ENCODE measurements at regions not wholly inside any gene's neighbourhood (a gene's known extent, or its start where the extent isn't known, plus 50 kb on each side); places are given as distances from the start of the nearest gene placed in this dataset.
"Not testable (repeated sequence)": the region's sequence is repeated elsewhere in the genome, so short reads cannot be mapped to it uniquely, and the experiment has no call there.

- no peak for DNase-seq (ENCODE audit: low read depth)
- no peak for TF ChIP-seq CTCF (IDR thresholded peaks at IDR 0.05; ENCODE audit: low read depth, low read length, missing control alignments)
- H3K4me3 ChIP-seq (ENCODE audit: low read depth, low read length) = no peak overlapping the region
Observed at GRCh38 chr13:84590663-84591062, 708.4 kb upstream of the SLITRK1 start.

- no peak for TF ChIP-seq CTCF (IDR thresholded peaks at IDR 0.05; ENCODE audit: low read depth, low read length, missing control alignments)
- no peak for DNase-seq (ENCODE audit: low read depth)
- no peak overlapping the region for H3K4me3 ChIP-seq (ENCODE audit: low read depth, low read length)
Observed at GRCh38 chr13:84588023-84588422, 705.7 kb upstream of the SLITRK1 start.

- DNase-seq (ENCODE audit: low read depth); H3K4me3 ChIP-seq (ENCODE audit: low read depth, low read length): not testable (repeated sequence)
Observed at GRCh38 chr13:84579901-84580300, 697.6 kb upstream of the SLITRK1 start.

DNA sequence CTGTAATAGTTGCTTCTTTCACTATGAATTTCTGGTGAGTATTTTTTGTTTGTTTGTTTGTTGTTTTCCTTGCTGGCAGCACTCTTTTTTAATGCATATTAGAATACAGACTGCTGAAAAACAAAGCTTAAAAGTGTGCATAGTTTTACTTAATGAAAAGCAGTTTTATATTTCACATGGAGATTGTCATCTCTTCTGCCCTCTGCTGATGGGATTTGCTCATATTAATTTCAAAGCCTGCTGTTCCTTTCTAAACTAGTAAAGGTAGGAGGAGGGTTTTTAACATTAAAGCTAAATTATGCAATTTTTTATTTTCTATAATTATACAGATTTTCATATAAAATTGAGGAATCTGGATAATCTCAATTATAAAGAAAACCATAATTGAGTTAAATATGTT is 692.6 kb upstream of the SLITRK1 start:
- H3K4me3 ChIP-seq (ENCODE audit: low read depth, low read length) = no peak overlapping the region
- TF ChIP-seq CTCF (IDR thresholded peaks at IDR 0.05; ENCODE audit: low read depth, low read length, missing control alignments) = no peak
- DNase-seq (ENCODE audit: low read depth) = no peak

- H3K4me3 ChIP-seq (ENCODE audit: low read depth, low read length) = no peak overlapping the region
- no peak for TF ChIP-seq CTCF (IDR thresholded peaks at IDR 0.05; ENCODE audit: low read depth, low read length, missing control alignments)
- no peak for DNase-seq (ENCODE audit: low read depth)
Observed at GRCh38 chr13:84571264-84571663, 689.0 kb upstream of the SLITRK1 start.

- no peak for DNase-seq (ENCODE audit: low read depth)
- no peak overlapping the region for H3K4me3 ChIP-seq (ENCODE audit: low read depth, low read length)
- no peak for TF ChIP-seq CTCF (IDR thresholded peaks at IDR 0.05; ENCODE audit: low read depth, low read length, missing control alignments)
Observed at GRCh38 chr13:84570831-84571230, 688.6 kb upstream of the SLITRK1 start.

DNA sequence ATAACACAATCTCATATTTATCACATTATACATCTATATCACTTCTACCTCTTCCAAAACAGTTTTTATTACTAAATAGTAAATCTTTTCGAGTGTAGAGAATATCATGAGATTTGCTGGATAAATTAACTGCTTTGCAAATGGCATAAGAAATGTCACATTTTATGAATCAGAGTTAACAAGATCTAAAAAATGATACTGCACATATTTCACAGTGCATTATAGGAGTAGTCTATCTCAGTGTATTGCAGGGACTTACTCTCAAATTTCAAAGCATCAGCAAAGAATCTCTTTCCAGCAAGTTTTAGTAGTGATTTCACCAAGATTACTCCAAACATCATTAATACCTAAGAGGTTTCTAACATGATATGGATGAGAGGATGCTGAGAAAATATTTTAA is 687.1 kb upstream of the SLITRK1 start:
- TF ChIP-seq CTCF (IDR thresholded peaks at IDR 0.05; ENCODE audit: low read depth, low read length, missing control alignments) = no peak
- no peak for DNase-seq (ENCODE audit: low read depth)
- H3K4me3 ChIP-seq (ENCODE audit: low read depth, low read length) = no peak overlapping the region

DNA sequence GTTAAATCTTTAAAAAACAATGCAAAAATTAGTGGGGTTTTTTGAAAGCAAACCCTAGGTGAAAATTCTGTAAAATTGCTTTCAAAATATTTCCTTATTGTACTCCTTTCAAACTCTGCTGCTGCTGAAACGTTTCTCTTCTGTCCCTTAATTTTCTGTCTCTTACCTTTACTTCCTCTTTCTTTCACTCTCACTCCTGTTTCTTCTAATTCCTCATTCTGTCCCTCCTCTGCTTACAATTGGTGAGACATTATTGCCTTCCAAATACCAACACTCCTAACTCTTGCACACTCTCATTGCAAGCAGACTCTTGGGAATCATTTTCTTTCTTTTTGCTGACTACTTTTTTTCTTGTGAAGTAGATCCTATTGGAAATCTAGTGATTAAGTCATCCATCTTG is 685.6 kb upstream of the SLITRK1 start:
- DNase-seq (ENCODE audit: low read depth) = no peak
- H3K4me3 ChIP-seq (ENCODE audit: low read depth, low read length) = no peak overlapping the region
- no peak for TF ChIP-seq CTCF (IDR thresholded peaks at IDR 0.05; ENCODE audit: low read depth, low read length, missing control alignments)

All from GM12864 (cell line).